ENCODE measurements at regions not wholly inside any gene's neighbourhood (a gene's known extent, or its start where the extent isn't known, plus 50 kb on each side); places are given as distances from the start of the nearest gene placed in this dataset.

GRCh38 chr11:131036514-131036913 lies 120.2 kb upstream of the SNX19 start:
- no peak for DNase-seq (ENCODE audit: low spot score)

DNA sequence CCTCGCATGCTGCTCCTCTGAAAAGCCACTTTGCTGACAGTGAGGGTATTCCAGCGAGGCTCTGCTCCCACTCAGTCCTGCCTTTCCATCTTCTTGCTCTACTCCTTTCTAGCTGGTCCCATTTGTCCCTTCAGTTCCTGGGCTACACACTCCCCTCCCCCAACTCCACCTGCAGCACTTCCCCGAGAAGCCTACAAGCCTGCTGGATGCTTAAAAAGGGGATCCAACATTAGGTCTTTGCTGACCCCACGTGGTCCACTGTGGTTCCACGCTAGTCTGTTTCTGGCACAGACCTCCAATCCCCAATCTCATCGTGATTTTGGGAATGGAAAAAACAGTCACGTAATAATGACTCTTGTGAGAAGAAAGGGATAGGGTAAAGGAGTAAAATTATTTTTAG lies 121.6 kb upstream of the SNX19 start:
- no peak for DNase-seq (ENCODE audit: low spot score)
- BruUV-seq (replicated peaks), result no TSS peak
- H3K27ac ChIP-seq (ENCODE audit: low read depth, low read length, poor library complexity, severe bottlenecking), result no peak overlapping the region

More at GRCh38 chr11:131036514-131036913, 120.2 kb upstream of the SNX19 start:
- Histone ChIP-seq H3K9me2 (ENCODE audit: insufficient read depth, low read length) (no peaks in the 10 kb centered on the region), H3K4me2 (ENCODE audit: low read length) (no peak overlapping the region), H3K79me2 (ENCODE audit: insufficient read depth, low read depth, low read length) (no peaks in the 10 kb centered on the region), H3K4me3 (ENCODE audit: low read depth, low read length, poor library complexity, severe bottlenecking) (no peak overlapping the region), H3K9me3 (ENCODE audit: low read length) (no peaks in the 10 kb centered on the region), H3K27ac (ENCODE audit: low read depth, low read length, poor library complexity, severe bottlenecking) (no peak overlapping the region), H3K4me1 (ENCODE audit: insufficient read depth, low read length, poor library complexity, severe bottlenecking) (no peaks in the 10 kb centered on the region), H4K20me1 (ENCODE audit: insufficient read depth, low read length) (no peaks in the 10 kb centered on the region), H3K36me3 (ENCODE audit: insufficient read depth, low read length) (no peaks in the 10 kb centered on the region), H2AFZ (ENCODE audit: low read length) (no peak overlapping the region)
- ChIA-PET POLR2A (interaction anchor here (0.5 kb wide), 1 partner anchor 168 kb away, joined by 3 read pairs; no protein-coding TSS in a partner anchor), CTCF (ENCODE audit: unreplicated experiment) (no interaction called here)
- no TSS peak for BruUV-seq (replicated peaks)
- TF ChIP-seq CTCF (conservative IDR thresholded peaks at IDR 0.05; ENCODE audit: low read length), result no peak
- TF ChIP-seq EZH2phosphoT487 (IDR thresholded peaks at IDR 0.05; ENCODE audit: borderline replicate concordance, low read depth, low read length), result no peak
- intact Hi-C loops (cut with micrococcal nuclease; ENCODE audit: unreplicated experiment), result no loop called here

GRCh38 chr11:131038597-131038996 lies 122.3 kb upstream of the SNX19 start:
- no TSS peak for BruUV-seq (replicated peaks)
- Histone ChIP-seq H2AFZ (ENCODE audit: low read length) (no peak overlapping the region), H3K27ac (ENCODE audit: low read depth, low read length, poor library complexity, severe bottlenecking) (no peak overlapping the region), H3K4me1 (ENCODE audit: insufficient read depth, low read length, poor library complexity, severe bottlenecking) (no peaks in the 10 kb centered on the region), H3K9me2 (ENCODE audit: insufficient read depth, low read length) (no peaks in the 10 kb centered on the region), H3K79me2 (ENCODE audit: insufficient read depth, low read depth, low read length) (no peaks in the 10 kb centered on the region), H3K4me3 (ENCODE audit: low read depth, low read length, poor library complexity, severe bottlenecking) (no peak overlapping the region), H3K4me2 (ENCODE audit: low read length) (no peak overlapping the region), H4K20me1 (ENCODE audit: insufficient read depth, low read length) (no peaks in the 10 kb centered on the region), H3K9me3 (ENCODE audit: low read length) (no peaks in the 10 kb centered on the region), H3K36me3 (ENCODE audit: insufficient read depth, low read length) (no peaks in the 10 kb centered on the region)
- DNase-seq (ENCODE audit: low spot score), result peak; percentile 18
- CTCF ChIA-PET (ENCODE audit: unreplicated experiment), result no interaction called here
- POLR2A ChIA-PET, result no interaction called here
- TF ChIP-seq EZH2phosphoT487 (IDR thresholded peaks at IDR 0.05; ENCODE audit: borderline replicate concordance, low read depth, low read length) (no peak), CTCF (conservative IDR thresholded peaks at IDR 0.05; ENCODE audit: low read length) (peak; percentile 64)
- intact Hi-C loops (cut with micrococcal nuclease; ENCODE audit: unreplicated experiment), result no loop called here

More for the DNA sequence above, 121.6 kb upstream of the SNX19 start:
- no peaks in the 10 kb centered on the region for H3K4me1 ChIP-seq (ENCODE audit: insufficient read depth, low read length, poor library complexity, severe bottlenecking)
- H3K79me2 ChIP-seq (ENCODE audit: insufficient read depth, low read depth, low read length), result no peaks in the 10 kb centered on the region
- no peaks in the 10 kb centered on the region for H3K36me3 ChIP-seq (ENCODE audit: insufficient read depth, low read length)
- H3K9me3 ChIP-seq (ENCODE audit: low read length), result no peaks in the 10 kb centered on the region
- H2AFZ ChIP-seq (ENCODE audit: low read length), result no peak overlapping the region
- H3K4me3 ChIP-seq (ENCODE audit: low read depth, low read length, poor library complexity, severe bottlenecking), result no peak overlapping the region
- POLR2A ChIA-PET, result no interaction called here
- no peak overlapping the region for H3K4me2 ChIP-seq (ENCODE audit: low read length)
- CTCF ChIA-PET (ENCODE audit: unreplicated experiment), result no interaction called here
- H4K20me1 ChIP-seq (ENCODE audit: insufficient read depth, low read length), result no peaks in the 10 kb centered on the region
- TF ChIP-seq CTCF (conservative IDR thresholded peaks at IDR 0.05; ENCODE audit: low read length) (no peak), EZH2phosphoT487 (IDR thresholded peaks at IDR 0.05; ENCODE audit: borderline replicate concordance, low read depth, low read length) (no peak)
- intact Hi-C loops (cut with micrococcal nuclease; ENCODE audit: unreplicated experiment), result no loop called here
- H3K9me2 ChIP-seq (ENCODE audit: insufficient read depth, low read length), result no peaks in the 10 kb centered on the region
